Neuron (in vitro differentiated cells): ENCODE measurements at regions not wholly inside any gene's neighbourhood (a gene's known extent, or its start where the extent isn't known, plus 50 kb on each side); places are given as distances from the start of the nearest gene placed in this dataset.

ENCODE experiments used
- H2AFZ ChIP-seq: one replicate; pipeline ENCODE4 v1.6.1; 2013; ENCODE audit warnings: low read depth, mild to moderate bottlenecking, inconsistent platforms, low read length, moderate library complexity
- H3K27me3 ChIP-seq: one replicate; pipeline ENCODE4 v1.6.1; 2013; ENCODE audit warnings: low read length; ENCODE audit not compliant: insufficient read depth
- H3K36me3 ChIP-seq: one replicate; pipeline ENCODE4 v1.6.1; 2013; ENCODE audit warnings: low read length; ENCODE audit not compliant: insufficient read depth
- H3K4me1 ChIP-seq: one replicate; pipeline ENCODE4 v1.6.1; 2013; ENCODE audit warnings: low read length; ENCODE audit not compliant: insufficient read depth
- H3K4me3 ChIP-seq: 2 replicates; pipeline ENCODE4 v1.5.1; 2013; ENCODE audit warnings: mild to moderate bottlenecking, low read length, moderate library complexity
- H3K9me3 ChIP-seq: one replicate; pipeline ENCODE4 v1.6.1; 2013; ENCODE audit warnings: low read length

DNA sequence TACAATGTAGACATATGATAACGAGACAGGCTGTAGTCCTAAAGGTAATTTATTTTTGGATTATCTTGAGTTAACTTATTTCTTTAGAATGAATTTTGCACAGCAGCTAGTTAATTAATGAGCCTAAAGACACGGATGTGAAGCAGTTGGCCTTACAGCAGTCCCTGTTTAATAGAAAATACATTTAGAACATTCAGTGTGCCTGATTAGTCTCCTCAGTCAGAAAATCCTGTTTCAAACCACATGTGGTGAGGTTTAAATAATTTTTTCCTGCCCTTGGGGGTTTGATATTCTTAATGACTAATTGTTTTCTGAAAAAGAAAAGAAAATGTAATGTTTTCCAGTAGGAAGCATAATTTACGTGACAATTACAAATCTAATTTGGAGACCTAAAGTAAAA, 494.2 kb upstream of the CDH8 start:
- Histone ChIP-seq H3K36me3 (no peaks in the 10 kb centered on the region), H3K4me3 (no peak overlapping the region), H3K4me1 (no peaks in the 10 kb centered on the region), H2AFZ (no peak overlapping the region), H3K9me3 (no peaks in the 10 kb centered on the region), H3K27me3 (no peaks in the 10 kb centered on the region)

DNA sequence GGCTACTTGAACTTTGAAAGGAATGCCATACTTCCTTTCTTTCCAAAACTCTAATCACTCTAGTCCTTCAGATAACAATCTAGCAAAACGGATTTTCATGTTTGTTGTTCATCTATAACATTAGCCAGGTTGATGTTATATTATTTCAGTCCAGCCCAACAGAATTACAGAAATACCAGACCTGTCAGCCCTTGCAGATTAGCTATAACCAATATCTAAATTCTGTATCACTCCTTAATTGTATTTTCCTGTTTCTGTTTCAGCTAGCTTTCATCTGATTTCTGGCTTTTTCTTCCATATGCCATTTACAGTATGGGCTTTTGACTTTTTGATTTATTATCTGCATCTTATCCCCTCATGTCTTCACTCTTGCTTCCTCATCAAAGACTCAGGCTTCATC, 479.8 kb upstream of the CDH8 start:
- H3K4me1 ChIP-seq: no peaks in the 10 kb centered on the region
- H3K27me3 ChIP-seq: no peaks in the 10 kb centered on the region
- no peaks in the 10 kb centered on the region for H3K9me3 ChIP-seq
- H2AFZ ChIP-seq: no peak overlapping the region
- H3K4me3 ChIP-seq: no peak overlapping the region
- no peaks in the 10 kb centered on the region for H3K36me3 ChIP-seq

DNA sequence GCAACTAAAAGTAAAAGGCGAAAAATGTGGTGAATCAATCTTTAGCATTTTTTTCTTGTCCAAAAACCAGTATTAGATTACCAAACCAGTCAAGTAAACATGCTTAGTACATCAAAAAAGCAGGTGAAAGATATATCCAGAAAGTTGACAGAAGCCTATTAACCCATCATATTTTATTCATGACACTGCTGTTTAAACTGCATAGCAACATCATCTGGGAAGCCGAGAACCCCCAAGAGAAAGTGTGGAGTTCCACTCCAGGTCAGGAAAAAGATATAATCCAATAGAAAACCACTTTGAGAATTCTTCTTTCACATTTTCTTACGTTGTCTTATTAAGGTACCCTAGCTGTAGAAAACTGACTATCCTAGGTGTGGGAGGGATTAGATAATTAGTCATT, 466.8 kb upstream of the CDH8 start:
- Histone ChIP-seq H3K4me1 (no peaks in the 10 kb centered on the region), H3K9me3 (no peaks in the 10 kb centered on the region), H3K36me3 (no peaks in the 10 kb centered on the region), H3K27me3 (no peaks in the 10 kb centered on the region), H2AFZ (no peak overlapping the region), H3K4me3 (no peak overlapping the region)

DNA sequence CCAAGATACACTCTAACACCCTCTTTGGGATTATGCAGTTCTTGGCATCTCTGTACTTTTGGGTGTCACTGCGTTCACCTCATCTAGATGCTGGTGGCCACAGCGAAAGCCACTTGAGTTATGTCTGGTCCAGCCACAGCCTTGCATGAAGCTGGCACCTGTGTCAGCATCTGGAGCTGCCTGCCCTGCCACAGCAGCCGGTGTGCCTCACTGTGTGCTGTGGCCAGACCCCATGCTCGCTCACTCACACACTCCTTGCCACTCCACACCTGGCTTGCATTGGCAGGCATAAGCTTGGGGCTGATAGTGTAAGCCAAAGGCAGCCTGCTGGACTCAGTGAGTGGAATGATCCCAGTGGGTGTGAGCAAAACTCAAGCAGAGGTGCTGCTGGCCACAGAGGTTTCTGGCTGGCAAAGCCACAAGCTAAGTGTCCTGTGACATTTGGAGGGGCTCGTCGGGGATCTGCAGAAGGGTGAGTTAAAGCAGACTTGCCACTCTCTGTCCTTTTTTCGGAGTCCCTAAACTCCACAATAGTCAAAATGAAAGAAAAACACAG, 442.7 kb upstream of the CDH8 start:
- Histone ChIP-seq H3K4me3 (no peak overlapping the region), H3K36me3 (no peaks in the 10 kb centered on the region), H2AFZ (no peak overlapping the region), H3K9me3 (peaks cover 15% of the 10 kb centered on the region), H3K4me1 (no peaks in the 10 kb centered on the region), H3K27me3 (no peaks in the 10 kb centered on the region)

DNA sequence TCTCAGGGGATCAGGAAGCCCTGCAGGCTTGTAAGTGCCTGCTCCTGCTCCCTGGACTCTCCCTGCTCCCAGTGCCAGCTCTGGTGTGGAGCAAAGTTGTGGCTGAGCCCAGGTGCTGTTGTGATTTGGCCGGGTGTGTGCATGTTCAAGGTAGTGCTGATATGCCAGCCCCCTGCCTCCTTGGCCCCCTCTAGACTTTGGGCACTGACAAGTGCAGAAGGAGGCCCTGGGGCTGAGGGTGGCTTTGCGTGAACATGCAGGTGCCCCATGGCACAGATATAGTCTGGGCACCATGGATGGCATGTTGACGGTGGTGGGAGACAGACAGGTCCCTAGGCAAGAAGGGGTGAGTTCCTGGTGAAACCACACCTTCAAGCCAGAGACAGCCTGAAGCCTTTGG, 441.6 kb upstream of the CDH8 start:
- Histone ChIP-seq H3K27me3 (no peaks in the 10 kb centered on the region), H3K36me3 (no peaks in the 10 kb centered on the region), H3K4me3 (no peak overlapping the region), H2AFZ (no peak overlapping the region), H3K9me3 (peaks cover 15% of the 10 kb centered on the region), H3K4me1 (no peaks in the 10 kb centered on the region)

DNA sequence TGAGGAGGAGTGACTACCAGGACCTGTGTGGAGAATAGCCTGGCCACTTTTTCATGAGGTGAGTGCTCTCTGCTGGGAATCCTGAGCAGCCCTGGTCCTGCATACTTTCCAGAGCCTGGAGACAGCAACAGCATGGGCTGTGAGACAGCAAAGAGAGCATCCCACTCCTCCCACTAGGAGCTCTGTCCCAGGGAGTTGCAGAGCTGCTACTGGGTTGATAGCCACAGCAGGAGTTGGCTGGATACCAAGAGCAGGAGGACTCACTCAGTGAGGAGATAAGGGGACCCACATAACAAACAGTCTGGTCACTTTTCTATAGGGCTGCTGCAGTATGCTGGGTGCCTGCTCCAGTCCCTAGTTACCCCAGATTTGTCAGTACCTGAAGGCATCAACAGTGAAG, 439.3 kb upstream of the CDH8 start:
- no peak overlapping the region for H2AFZ ChIP-seq
- H3K4me1 ChIP-seq: no peaks in the 10 kb centered on the region
- no peak overlapping the region for H3K4me3 ChIP-seq
- H3K36me3 ChIP-seq: no peaks in the 10 kb centered on the region
- H3K9me3 ChIP-seq: peaks cover 16% of the 10 kb centered on the region
- no peaks in the 10 kb centered on the region for H3K27me3 ChIP-seq

GRCh38 chr16:62462971-62463370, 426.7 kb upstream of the CDH8 start:
- Histone ChIP-seq H3K27me3 (no peaks in the 10 kb centered on the region), H3K4me1 (no peaks in the 10 kb centered on the region), H2AFZ (no peak overlapping the region), H3K4me3 (no peak overlapping the region), H3K36me3 (no peaks in the 10 kb centered on the region), H3K9me3 (peaks cover 1% of the 10 kb centered on the region)

DNA sequence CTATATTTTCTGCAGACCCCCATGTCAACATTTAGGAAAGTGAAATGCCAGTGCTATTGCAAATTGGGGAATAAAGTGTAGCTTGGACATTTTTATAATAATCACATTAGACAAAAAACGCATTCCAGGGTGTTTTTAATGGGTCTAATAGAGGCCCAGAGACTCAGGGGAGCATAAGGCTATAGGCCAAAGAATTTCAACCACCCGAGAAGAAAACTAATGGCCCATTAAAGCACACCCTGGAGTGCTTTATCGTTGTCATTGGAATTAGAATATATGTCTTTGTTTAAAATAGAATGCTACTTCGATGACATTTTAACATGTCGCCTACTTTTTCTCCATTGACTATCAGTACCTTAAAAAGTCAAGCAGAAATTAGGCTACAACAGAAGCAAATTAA, 414.1 kb upstream of the CDH8 start:
- Histone ChIP-seq H3K36me3 (no peaks in the 10 kb centered on the region), H2AFZ (no peak overlapping the region), H3K27me3 (no peaks in the 10 kb centered on the region), H3K4me1 (peaks cover 4% of the 10 kb centered on the region), H3K4me3 (no peak overlapping the region), H3K9me3 (no peaks in the 10 kb centered on the region)

DNA sequence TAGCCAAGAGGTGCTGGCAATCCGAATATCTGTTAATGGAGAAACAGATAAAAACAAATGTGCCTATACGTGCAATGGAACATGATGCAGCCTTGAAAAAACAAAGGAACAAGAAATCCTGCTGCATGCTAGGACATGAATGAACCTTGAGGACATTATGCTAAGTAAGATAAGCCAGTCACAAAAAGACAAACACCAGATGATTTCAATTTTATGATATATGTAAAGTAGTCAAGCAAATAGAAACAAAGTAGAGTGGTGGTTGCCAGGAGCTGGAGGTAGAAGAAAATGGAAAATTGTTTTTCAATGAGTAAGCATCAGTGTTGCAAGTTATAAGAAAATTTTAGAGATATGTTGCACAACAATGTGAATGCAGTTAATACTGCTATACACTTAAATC, 409.7 kb upstream of the CDH8 start:
- H3K36me3 ChIP-seq: no peaks in the 10 kb centered on the region

DNA sequence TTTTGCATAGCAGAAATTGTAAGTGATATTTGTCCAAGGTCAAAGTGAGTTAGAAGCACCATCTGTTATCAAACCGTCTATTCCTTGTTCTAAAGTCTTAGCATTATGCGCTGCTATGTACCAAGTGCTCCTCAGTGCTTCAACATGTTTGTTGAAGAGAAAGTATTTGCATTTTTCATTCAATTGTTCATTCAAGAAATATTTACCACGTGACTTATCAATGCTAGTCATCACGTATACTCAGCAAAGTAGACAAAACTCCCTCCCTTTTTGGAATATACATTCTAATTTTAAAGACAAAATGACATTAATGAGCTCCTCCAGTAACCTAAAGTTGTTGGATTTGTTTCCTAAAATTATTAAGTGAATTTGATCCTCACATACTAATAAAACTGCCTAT, 388.0 kb upstream of the CDH8 start:
- H3K9me3 ChIP-seq: no peaks in the 10 kb centered on the region
- H3K36me3 ChIP-seq: no peaks in the 10 kb centered on the region
- no peak overlapping the region for H2AFZ ChIP-seq
- no peaks in the 10 kb centered on the region for H3K27me3 ChIP-seq
- no peaks in the 10 kb centered on the region for H3K4me1 ChIP-seq
- H3K4me3 ChIP-seq: no peak overlapping the region

More for the DNA sequence above, 409.7 kb upstream of the CDH8 start:
- Histone ChIP-seq H3K9me3 (peaks cover 3% of the 10 kb centered on the region), H3K4me1 (peaks cover 4% of the 10 kb centered on the region), H2AFZ (no peak overlapping the region), H3K27me3 (no peaks in the 10 kb centered on the region), H3K4me3 (no peak overlapping the region)

- Histone ChIP-seq H3K4me1 (peaks cover 13% of the 10 kb centered on the region), H3K36me3 (no peaks in the 10 kb centered on the region), H3K4me3 (no peak overlapping the region), H2AFZ (no peak overlapping the region), H3K9me3 (peaks cover 4% of the 10 kb centered on the region), H3K27me3 (no peaks in the 10 kb centered on the region)
These were observed 372.5 kb upstream of the CDH8 start for GRCh38 chr16:62408760-62409159.

- H3K36me3 ChIP-seq: no peaks in the 10 kb centered on the region
- H3K27me3 ChIP-seq: no peaks in the 10 kb centered on the region
- H3K4me1 ChIP-seq: peaks cover 13% of the 10 kb centered on the region
- H3K9me3 ChIP-seq: peaks cover 6% of the 10 kb centered on the region
- peak overlapping the region; percentile 46 for H2AFZ ChIP-seq
- no peak overlapping the region for H3K4me3 ChIP-seq
These were observed 370.1 kb upstream of the CDH8 start for GRCh38 chr16:62406387-62406786.

DNA sequence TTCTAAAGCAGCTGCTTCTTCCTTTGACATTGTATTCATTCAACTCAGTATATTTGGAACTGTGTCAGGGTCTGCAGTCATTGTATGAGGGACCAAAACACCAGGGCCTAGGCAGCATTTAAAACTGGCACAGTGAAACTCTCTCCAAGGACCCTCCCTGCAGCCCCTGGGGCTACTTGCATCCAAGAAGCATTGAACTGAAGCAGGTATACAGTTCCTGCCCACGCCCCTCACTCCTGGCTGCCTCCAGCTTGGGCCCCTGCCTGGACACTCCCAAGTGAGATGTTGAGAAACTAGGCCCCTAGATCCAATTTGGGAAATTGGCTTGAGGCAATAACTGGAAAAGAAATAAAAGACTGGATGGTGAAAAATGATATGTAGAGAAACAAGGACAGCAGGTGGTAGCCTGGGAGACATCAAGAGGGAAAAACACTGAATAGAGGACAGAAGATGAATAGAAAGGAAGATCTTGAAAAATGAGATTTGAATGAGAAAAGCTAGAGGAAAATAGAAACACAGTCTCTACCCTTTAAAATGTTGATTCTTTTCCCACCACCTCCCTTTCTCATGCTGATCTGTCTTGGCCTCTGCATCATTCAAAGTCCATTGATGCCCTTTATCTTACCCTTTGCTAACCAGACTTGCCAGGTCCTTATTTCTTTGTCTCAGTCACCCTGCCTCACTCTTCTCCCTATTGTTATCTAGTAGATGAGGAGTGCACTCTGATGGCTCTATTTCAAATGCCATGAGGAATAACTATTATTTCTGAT, 368.8 kb upstream of the CDH8 start:
- H3K36me3 ChIP-seq: no peaks in the 10 kb centered on the region
- no peak overlapping the region for H3K4me3 ChIP-seq
- peaks cover 6% of the 10 kb centered on the region for H3K9me3 ChIP-seq
- H3K4me1 ChIP-seq: peaks cover 13% of the 10 kb centered on the region
- H3K27me3 ChIP-seq: no peaks in the 10 kb centered on the region
- H2AFZ ChIP-seq: peak overlapping the region; percentile 13

DNA sequence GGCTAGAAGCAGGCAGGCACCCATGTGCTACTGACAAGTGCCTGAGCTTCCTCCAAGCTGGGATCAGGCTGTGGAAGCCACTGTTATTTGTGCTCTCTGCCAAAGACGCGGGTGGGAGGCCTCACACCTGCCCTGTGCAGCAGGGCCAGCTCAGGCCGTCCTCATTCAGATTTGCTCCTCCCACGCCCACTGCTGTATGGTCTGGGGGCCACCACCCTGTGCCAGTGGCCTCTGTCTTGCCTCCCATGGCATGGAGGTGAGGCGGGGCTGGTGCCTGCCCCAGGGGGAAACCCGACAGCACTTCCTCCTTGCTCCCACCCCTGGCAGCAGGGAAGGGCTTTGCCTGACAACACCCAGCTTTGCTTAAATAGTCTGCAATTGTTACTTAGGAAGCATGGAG, 356.5 kb upstream of the CDH8 start:
- Histone ChIP-seq H3K9me3 (no peaks in the 10 kb centered on the region), H2AFZ (no peak overlapping the region), H3K36me3 (no peaks in the 10 kb centered on the region), H3K4me3 (no peak overlapping the region), H3K4me1 (no peaks in the 10 kb centered on the region), H3K27me3 (no peaks in the 10 kb centered on the region)
